22Rv1 (cell line): ENCODE measurements at regions not wholly inside any gene's neighbourhood (a gene's known extent, or its start where the extent isn't known, plus 50 kb on each side); places are given as distances from the start of the nearest gene placed in this dataset.

Experiments
- H3K27ac ChIP-seq: fragments of 450-650 bp; 2 replicates; pipeline ENCODE4 v1.5.1; 2017
- CTCF ChIP-seq: fragments of 450-650 bp; IDR thresholded peaks from 2 replicates; pipeline ENCODE4 v1.5.1; 2017; ENCODE audit warnings: mild to moderate bottlenecking
- ZFX ChIP-seq: fragments of 450-650 bp; IDR thresholded peaks from 2 replicates; pipeline ENCODE4 v1.6.1; 2017; ENCODE audit warnings: antibody characterized with exemption, borderline replicate concordance

GRCh38 chr1:213374369-213374768, 323.3 kb downstream of the RPS6KC1 start:
- no peak overlapping the region for H3K27ac ChIP-seq
- TF ChIP-seq ZFX = no peak
- peak; percentile 99 for TF ChIP-seq CTCF

- H3K27ac ChIP-seq = no peak overlapping the region
- no peak for TF ChIP-seq ZFX
- no peak for TF ChIP-seq CTCF
Measured at GRCh38 chr1:213375002-213375401, 324.0 kb downstream of the RPS6KC1 start.

- H3K27ac ChIP-seq = no peak overlapping the region
- TF ChIP-seq CTCF (no peak), ZFX (no peak)
Measured at GRCh38 chr1:213376862-213377372, 325.9 kb downstream of the RPS6KC1 start.

DNA sequence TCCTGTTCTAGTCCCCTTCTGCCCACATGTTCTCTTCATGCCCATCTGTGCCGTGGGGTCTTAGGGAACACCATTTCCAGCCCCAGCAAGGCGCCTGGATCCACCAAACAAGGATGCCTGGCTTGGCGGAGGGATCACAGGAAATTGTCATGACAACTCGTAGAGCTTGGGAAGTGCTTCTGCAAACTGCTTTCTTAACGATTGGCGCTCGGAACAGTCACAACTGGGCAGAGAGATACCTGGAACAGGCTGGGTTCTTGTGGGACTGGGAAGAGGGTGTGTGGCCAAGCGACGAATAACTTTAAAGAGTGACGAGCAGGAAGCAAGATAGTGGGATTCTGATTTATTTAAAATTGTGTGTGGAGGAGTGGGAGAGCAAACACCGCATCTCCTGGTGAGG, 329.8 kb downstream of the RPS6KC1 start:
- TF ChIP-seq ZFX = no peak
- TF ChIP-seq CTCF = no peak
- no peak overlapping the region for H3K27ac ChIP-seq

DNA sequence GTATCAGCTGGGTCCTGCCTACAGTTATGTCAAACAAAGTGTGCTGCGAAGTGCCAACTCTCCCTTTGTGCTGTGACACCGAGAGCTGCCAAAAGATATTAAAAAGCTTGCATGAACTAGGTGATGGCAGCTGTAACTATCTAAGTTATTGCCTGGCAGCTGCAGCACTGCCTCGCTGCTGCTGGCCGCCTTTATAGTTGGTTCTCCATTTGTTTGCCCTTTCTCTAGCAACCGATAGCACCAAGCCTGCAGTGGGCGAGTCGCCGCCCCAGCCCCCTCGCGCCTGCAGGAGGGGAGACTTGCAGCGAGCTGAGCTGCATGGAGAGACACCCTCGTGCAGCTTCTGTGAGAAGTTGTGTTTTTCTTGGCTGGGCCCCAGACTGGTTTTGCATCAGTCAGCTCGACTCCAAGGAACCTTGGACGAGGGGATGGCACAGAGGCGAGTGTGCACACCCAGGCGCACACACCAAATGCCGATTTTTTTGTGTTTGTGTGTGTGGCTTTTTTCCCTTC, 330.6 kb downstream of the RPS6KC1 start:
- no peak for TF ChIP-seq CTCF
- TF ChIP-seq ZFX = no peak

DNA sequence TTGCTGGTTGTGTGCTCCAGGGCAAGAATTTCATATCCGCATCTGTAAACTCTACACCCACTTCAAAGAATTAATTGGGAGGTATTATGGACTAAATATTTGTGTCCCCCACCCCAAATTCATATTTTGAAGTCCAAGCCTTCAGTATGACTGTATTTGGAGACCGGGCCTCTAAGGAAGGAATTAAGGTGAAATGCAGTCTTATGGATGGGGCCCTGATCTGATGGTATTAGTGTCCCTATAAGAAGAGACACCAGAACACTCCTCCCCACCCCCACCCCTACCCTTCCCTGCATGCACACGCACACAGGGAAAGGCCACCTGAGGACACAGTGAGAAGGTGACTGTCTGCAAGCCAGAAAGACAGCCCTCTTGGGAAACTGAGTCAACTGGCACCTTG, 332.4 kb downstream of the RPS6KC1 start:
- TF ChIP-seq CTCF (no peak), ZFX (no peak)
- no peak overlapping the region for H3K27ac ChIP-seq

More for the DNA sequence above, 330.6 kb downstream of the RPS6KC1 start:
- no peak overlapping the region for H3K27ac ChIP-seq

- no peak overlapping the region for H3K27ac ChIP-seq
Measured at GRCh38 chr1:213385201-213385600, 334.2 kb downstream of the RPS6KC1 start.

More at GRCh38 chr1:213385201-213385600, 334.2 kb downstream of the RPS6KC1 start:
- TF ChIP-seq CTCF (no peak), ZFX (no peak)
